Activated T-helper 17 cell treated with anti-CD3 and anti-CD28 coated beads, Interleukin-2, amount 50 U/mL, for 72 hours (primary cell): ENCODE measurements at regions not wholly inside any gene's neighbourhood (a gene's known extent, or its start where the extent isn't known, plus 50 kb on each side); places are given as distances from the start of the nearest gene placed in this dataset.
A peak's percentile ranks its signal among the peaks of the same experiment; 100 is the strongest.
"Not testable (repeated sequence)": the region's sequence is repeated elsewhere in the genome, so short reads cannot be mapped to it uniquely, and the experiment has no call there.

Experiments used
- ATAC-seq: fragments of 150-1000 bp; cut with Tn5 transposase; replicated peaks from 2 replicates; pipeline ENCODE4 v1.10.0; 2021; ENCODE audit warnings: mild to moderate bottlenecking, moderate library complexity
- H3K27ac Mint-ChIP-seq: one replicate; pipeline ENCODE4 v1.8.0; 2022; ENCODE audit warnings: mixed read lengths
- H3K27me3 Mint-ChIP-seq: one replicate; pipeline ENCODE4 v1.8.0; 2022; ENCODE audit warnings: mixed read lengths
- H3K36me3 Mint-ChIP-seq: one replicate; pipeline ENCODE4 v1.8.0; 2022; ENCODE audit warnings: low read depth, mild to moderate bottlenecking, mixed read lengths
- H3K4me1 Mint-ChIP-seq: one replicate; pipeline ENCODE4 v1.8.0; 2022; ENCODE audit warnings: mixed read lengths
- H3K4me3 Mint-ChIP-seq: one replicate; pipeline ENCODE4 v1.8.0; 2022; ENCODE audit warnings: mild to moderate bottlenecking, mixed read lengths
- H3K9me3 Mint-ChIP-seq: one replicate; pipeline ENCODE4 v1.8.0; 2022; ENCODE audit warnings: mixed read lengths

DNA sequence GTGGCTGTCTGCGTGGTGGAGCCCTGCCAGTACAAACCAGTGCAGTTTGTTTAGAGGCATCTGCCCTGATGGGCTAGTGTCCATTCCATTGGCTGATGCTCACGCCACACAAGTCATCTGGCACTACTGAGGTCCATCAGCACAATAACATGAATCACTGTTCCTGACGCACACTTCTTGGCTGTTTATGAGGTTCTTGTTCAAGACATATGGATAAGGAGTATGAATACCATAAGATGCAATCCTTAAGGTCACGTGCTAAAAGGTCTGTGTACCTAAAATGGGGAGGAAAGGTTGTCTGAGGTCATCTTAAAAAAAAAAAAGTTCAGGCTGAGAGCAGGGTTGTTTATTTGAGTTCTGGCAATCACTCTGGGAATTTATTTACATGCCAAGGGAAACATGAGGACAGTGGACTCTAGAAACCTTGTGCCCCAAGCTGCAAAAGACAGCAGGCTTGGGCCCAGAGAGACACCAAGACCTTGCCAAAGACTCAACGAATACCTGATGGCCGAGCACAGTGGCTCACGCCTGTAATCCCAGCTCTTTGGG, 54.1 kb upstream of the SHLD1 start:
- Mint-ChIP-seq H3K4me1 (no peaks in the 10 kb centered on the region), H3K9me3 (no peaks in the 10 kb centered on the region), H3K27me3 (no peaks in the 10 kb centered on the region), H3K27ac (no peak overlapping the region), H3K36me3 (no peaks in the 10 kb centered on the region), H3K4me3 (no peak overlapping the region)
- ATAC-seq: no peak

GRCh38 chr20:5691918-5692618, 58.1 kb upstream of the SHLD1 start:
- peaks cover 4% of the 10 kb centered on the region for H3K4me1 Mint-ChIP-seq
- no peaks in the 10 kb centered on the region for H3K27me3 Mint-ChIP-seq
- H3K4me3 Mint-ChIP-seq: no peak overlapping the region
- no peak for ATAC-seq
- H3K9me3 Mint-ChIP-seq: no peaks in the 10 kb centered on the region
- H3K36me3 Mint-ChIP-seq: no peaks in the 10 kb centered on the region
- no peak overlapping the region for H3K27ac Mint-ChIP-seq

DNA sequence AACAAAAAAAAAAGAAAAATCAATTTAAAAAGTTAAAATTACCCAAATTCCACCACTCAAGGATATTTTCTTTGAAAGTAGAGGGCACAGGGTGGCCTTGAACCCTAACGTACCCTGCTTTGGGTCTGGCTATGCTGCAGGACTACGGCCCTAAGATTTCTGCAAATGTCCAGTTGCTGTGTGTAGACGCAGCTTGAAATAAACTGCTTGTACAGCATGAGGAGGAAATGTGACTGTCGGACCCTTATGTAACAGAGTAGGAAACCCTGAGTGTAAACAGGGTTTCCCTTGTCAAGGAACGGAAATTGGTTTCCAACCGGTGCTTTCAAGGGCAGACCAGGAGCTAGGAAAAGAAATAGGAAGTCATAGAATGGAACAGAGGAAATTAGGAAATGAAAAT, 60.7 kb upstream of the SHLD1 start:
- peaks cover 4% of the 10 kb centered on the region for H3K4me1 Mint-ChIP-seq
- no peak overlapping the region for H3K4me3 Mint-ChIP-seq
- no peaks in the 10 kb centered on the region for H3K9me3 Mint-ChIP-seq
- no peaks in the 10 kb centered on the region for H3K27me3 Mint-ChIP-seq
- no peak overlapping the region for H3K27ac Mint-ChIP-seq
- ATAC-seq: no peak
- H3K36me3 Mint-ChIP-seq: no peaks in the 10 kb centered on the region

DNA sequence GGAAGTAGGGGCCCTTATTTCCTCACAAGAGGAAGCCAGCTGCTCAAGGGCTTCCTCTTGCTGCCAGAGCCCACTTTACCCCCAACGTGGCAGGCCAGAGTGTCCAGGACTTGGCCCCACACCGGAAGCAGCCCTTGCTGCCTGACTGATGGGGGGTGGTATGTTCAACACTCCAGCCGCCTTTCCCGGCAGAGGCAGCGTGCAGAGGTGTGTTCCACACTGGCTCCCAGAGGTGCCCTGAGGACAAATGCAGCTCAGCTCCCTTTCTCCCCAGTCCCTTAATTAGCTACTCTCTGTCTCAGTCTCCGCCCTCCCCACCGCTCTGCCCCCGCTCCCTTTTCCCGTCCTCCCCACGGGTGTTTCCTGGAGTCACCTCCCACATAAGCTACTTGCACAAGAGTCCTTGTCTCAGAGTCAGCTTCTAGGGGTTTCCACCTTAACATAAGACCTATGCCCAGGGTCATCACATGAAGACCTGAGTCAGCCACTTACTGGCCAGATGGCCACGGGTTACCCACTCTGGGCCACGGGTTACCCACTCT, 61.7 kb upstream of the SHLD1 start:
- ATAC-seq: no peak
- H3K27ac Mint-ChIP-seq: no peak overlapping the region
- no peaks in the 10 kb centered on the region for H3K9me3 Mint-ChIP-seq

DNA sequence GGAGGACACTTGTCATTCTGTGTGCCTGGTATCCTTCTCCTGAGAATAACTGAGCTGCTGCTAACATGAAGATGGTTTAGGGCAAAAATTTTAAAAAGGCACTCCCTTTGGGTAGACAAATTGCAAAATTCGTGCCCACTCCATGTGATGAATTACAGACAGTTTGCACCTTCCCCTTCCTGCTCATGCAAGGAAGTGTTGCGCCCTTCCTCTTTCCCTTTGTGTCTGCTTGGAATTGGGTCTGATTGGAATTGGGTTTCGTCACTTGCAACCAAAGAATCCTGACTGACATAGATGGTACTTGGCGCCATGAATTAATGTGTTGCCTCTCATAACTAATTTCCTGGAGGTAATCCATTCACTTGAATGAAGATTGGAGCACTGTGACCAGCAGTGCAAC, 62.3 kb upstream of the SHLD1 start:
- Mint-ChIP-seq H3K27ac (no peak overlapping the region), H3K9me3 (no peaks in the 10 kb centered on the region), H3K4me1 (peaks cover 4% of the 10 kb centered on the region), H3K4me3 (no peak overlapping the region), H3K36me3 (no peaks in the 10 kb centered on the region), H3K27me3 (no peaks in the 10 kb centered on the region)
- ATAC-seq: no peak

More for the DNA sequence above, 61.7 kb upstream of the SHLD1 start:
- H3K4me1 Mint-ChIP-seq: peaks cover 4% of the 10 kb centered on the region
- H3K27me3 Mint-ChIP-seq: no peaks in the 10 kb centered on the region
- H3K4me3 Mint-ChIP-seq: no peak overlapping the region
- no peaks in the 10 kb centered on the region for H3K36me3 Mint-ChIP-seq

- Mint-ChIP-seq H3K27me3 (no peaks in the 10 kb centered on the region), H3K36me3 (no peaks in the 10 kb centered on the region), H3K4me1 (peaks cover 4% of the 10 kb centered on the region), H3K4me3 (no peak overlapping the region), H3K27ac (no peak overlapping the region), H3K9me3 (no peaks in the 10 kb centered on the region)
- ATAC-seq: no peak
Observed at GRCh38 chr20:5686384-5687105, 63.7 kb upstream of the SHLD1 start.

DNA sequence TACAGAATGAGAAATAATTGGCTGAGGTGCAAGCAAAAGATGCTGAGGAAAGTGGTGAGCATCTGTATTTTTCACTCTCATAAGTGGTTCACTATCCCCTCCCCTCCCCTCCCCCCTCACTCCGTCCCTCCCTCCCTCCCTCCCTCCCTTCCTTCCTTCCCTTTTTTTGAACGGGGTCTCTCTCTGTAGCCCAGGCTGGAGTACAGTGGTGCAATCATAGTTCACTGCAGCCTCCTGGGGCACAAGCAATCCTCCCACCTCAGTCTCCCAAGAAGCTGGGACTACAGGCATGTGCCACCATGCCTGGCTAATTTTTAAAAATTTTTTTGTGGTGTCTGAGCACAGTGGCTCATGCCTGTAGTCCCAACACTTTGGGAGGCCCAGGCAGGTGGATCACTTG, 67.6 kb upstream of the SHLD1 start:
- H3K9me3 Mint-ChIP-seq, H3K27me3 Mint-ChIP-seq, H3K27ac Mint-ChIP-seq, H3K4me3 Mint-ChIP-seq, H3K4me1 Mint-ChIP-seq, H3K36me3 Mint-ChIP-seq, ATAC-seq: not testable (repeated sequence)

GRCh38 chr20:5680192-5680591, 69.4 kb upstream of the GPCPD1 start:
- no peak overlapping the region for H3K4me3 Mint-ChIP-seq
- H3K27ac Mint-ChIP-seq: no peak overlapping the region
- no peaks in the 10 kb centered on the region for H3K4me1 Mint-ChIP-seq
- H3K9me3 Mint-ChIP-seq: no peaks in the 10 kb centered on the region
- no peaks in the 10 kb centered on the region for H3K36me3 Mint-ChIP-seq
- H3K27me3 Mint-ChIP-seq: no peaks in the 10 kb centered on the region
- ATAC-seq: no peak

DNA sequence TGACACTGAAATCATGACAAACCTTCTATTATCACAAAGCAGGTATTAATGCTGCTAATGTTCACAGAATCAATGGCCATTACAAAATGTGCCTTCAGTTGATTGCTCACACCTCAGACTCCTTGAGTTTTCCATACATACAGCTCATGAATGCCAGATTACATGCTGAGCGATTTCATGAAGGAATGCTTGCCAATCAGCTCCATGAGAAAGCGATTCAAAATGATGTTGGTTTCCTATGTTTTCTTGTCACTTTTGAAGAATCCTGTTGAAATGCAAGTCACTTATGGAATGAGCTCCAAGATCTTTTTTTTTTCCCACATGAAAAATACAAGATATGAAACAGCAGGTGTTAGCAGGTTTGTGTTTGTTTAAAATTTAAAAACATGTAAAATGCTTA, 68.0 kb upstream of the GPCPD1 start:
- Mint-ChIP-seq H3K27me3 (no peaks in the 10 kb centered on the region), H3K36me3 (no peaks in the 10 kb centered on the region), H3K9me3 (no peaks in the 10 kb centered on the region), H3K4me1 (peaks cover 6% of the 10 kb centered on the region), H3K27ac (no peak overlapping the region), H3K4me3 (no peak overlapping the region)
- no peak for ATAC-seq

DNA sequence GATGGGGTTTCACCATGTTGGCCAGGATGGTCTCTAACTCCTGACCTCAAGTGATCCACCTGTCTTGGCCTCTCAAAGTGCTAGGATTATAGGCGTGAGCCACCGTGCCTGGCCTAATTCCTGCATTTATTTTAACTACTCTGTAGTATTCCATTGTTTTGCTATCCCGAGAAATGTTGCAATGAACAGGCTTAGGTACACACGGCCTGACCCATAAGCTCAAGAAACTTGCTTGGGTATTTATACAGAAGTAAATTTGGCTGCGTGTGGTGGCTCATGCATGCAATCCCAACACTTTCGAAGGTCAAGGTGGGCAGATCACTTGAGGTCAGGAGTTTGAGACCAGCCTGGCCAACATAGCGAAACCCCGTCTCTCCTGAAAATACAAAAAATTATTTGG, 67.1 kb upstream of the GPCPD1 start:
- not testable (repeated sequence) for H3K36me3 Mint-ChIP-seq, ATAC-seq, H3K27ac Mint-ChIP-seq, H3K4me3 Mint-ChIP-seq, H3K4me1 Mint-ChIP-seq, H3K27me3 Mint-ChIP-seq, H3K9me3 Mint-ChIP-seq

- no peak for ATAC-seq
- H3K4me1 Mint-ChIP-seq: peaks cover 6% of the 10 kb centered on the region
- H3K27ac Mint-ChIP-seq: no peak overlapping the region
- H3K36me3 Mint-ChIP-seq: no peaks in the 10 kb centered on the region
- H3K9me3 Mint-ChIP-seq: no peaks in the 10 kb centered on the region
- no peaks in the 10 kb centered on the region for H3K27me3 Mint-ChIP-seq
- H3K4me3 Mint-ChIP-seq: no peak overlapping the region
Observed at GRCh38 chr20:5677389-5677788, 66.6 kb upstream of the GPCPD1 start.

- no peak for ATAC-seq
- Mint-ChIP-seq H3K9me3 (no peaks in the 10 kb centered on the region), H3K27ac (no peak overlapping the region), H3K36me3 (no peaks in the 10 kb centered on the region), H3K4me1 (peaks cover 6% of the 10 kb centered on the region), H3K4me3 (no peak overlapping the region), H3K27me3 (no peaks in the 10 kb centered on the region)
Observed at GRCh38 chr20:5675103-5676091, 64.6 kb upstream of the GPCPD1 start.

- ATAC-seq: peak; percentile 97
- H3K36me3 Mint-ChIP-seq: no peaks in the 10 kb centered on the region
- peaks cover 6% of the 10 kb centered on the region for H3K4me1 Mint-ChIP-seq
- H3K9me3 Mint-ChIP-seq: no peaks in the 10 kb centered on the region
- H3K27ac Mint-ChIP-seq: peak overlapping the region; percentile 26
- peak overlapping the region; percentile 19 for H3K4me3 Mint-ChIP-seq
- no peaks in the 10 kb centered on the region for H3K27me3 Mint-ChIP-seq
Observed at GRCh38 chr20:5674176-5674660, 63.4 kb upstream of the GPCPD1 start.

DNA sequence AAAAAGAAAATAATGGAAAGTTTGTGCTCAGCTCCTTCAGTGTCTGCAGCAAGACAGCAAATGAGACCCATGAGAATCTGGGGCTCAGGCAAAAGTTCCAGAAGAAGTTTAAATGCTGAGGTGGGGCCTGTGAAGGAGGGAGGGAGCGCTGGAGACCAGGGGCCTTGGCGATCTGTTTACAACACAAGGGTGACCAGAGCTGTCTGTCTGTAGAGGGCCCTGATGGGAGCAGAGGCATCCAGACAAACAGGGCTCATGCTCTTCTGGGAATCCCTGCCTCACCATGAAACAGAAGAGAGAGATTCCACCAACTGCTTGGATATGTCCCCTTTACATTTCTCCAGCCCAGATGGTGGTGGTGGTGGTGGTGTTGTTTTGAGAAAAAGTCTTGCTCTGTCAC, 60.1 kb upstream of the GPCPD1 start:
- ATAC-seq: no peak
- H3K36me3 Mint-ChIP-seq: no peaks in the 10 kb centered on the region
- H3K4me3 Mint-ChIP-seq: no peak overlapping the region
- H3K4me1 Mint-ChIP-seq: peaks cover 6% of the 10 kb centered on the region
- H3K27ac Mint-ChIP-seq: no peak overlapping the region
- H3K27me3 Mint-ChIP-seq: no peaks in the 10 kb centered on the region
- H3K9me3 Mint-ChIP-seq: no peaks in the 10 kb centered on the region
